ENCODE measurements at regions not wholly inside any gene's neighbourhood (a gene's known extent, or its start where the extent isn't known, plus 50 kb on each side); places are given as distances from the start of the nearest gene placed in this dataset.
"Not testable (repeated sequence)": the region's sequence is repeated elsewhere in the genome, so short reads cannot be mapped to it uniquely, and the experiment has no call there.

GRCh38 chr11:109929308-109929707 is 163.9 kb upstream of the ZC3H12C start:
- intact Hi-C loops (cut with micrococcal nuclease) = no loop called here

GRCh38 chr11:109933126-109933525 is 160.1 kb upstream of the ZC3H12C start:
- intact Hi-C loops (cut with micrococcal nuclease) = no loop called here

- intact Hi-C loops (cut with micrococcal nuclease) = no loop called here
Measured at GRCh38 chr11:109934151-109934550, 159.0 kb upstream of the ZC3H12C start.

GRCh38 chr11:109936661-109937180 is 156.5 kb upstream of the ZC3H12C start:
- intact Hi-C loops (cut with micrococcal nuclease) = no loop called here

GRCh38 chr11:109937968-109938367 is 155.2 kb upstream of the ZC3H12C start:
- intact Hi-C loops (cut with micrococcal nuclease) = loop anchor here (2.0 kb wide), 1 partner anchor 85 kb away; no protein-coding TSS in a partner anchor

GRCh38 chr11:109939166-109939810 is 153.9 kb upstream of the ZC3H12C start:
- intact Hi-C loops (cut with micrococcal nuclease) = loop anchor here (1.0 to 2.0 kb wide), 2 partner anchors 86 to 1241 kb away; no protein-coding TSS in a partner anchor

- intact Hi-C loops (cut with micrococcal nuclease) = no loop called here
Measured at GRCh38 chr11:109940816-109941215, 152.4 kb upstream of the ZC3H12C start.

GRCh38 chr11:109945626-109946321 is 147.4 kb upstream of the ZC3H12C start:
- intact Hi-C loops (cut with micrococcal nuclease) = loop anchor here (1.0 to 5.0 kb wide), 10 partner anchors 40 to 488 kb away; partner anchors contain the start of gene FDX1

- intact Hi-C loops (cut with micrococcal nuclease) = loop anchor here (1.0 to 5.0 kb wide), 10 partner anchors 39 to 487 kb away; partner anchors contain the start of gene FDX1
Measured at GRCh38 chr11:109946322-109946846, 146.8 kb upstream of the ZC3H12C start.

- intact Hi-C loops (cut with micrococcal nuclease) = no loop called here
Measured at GRCh38 chr11:109954534-109954933, 138.7 kb upstream of the ZC3H12C start.

- intact Hi-C loops (cut with micrococcal nuclease) = no loop called here
Measured at GRCh38 chr11:109956124-109956793, 136.9 kb upstream of the ZC3H12C start.

GRCh38 chr11:109957000-109957399 is 136.2 kb upstream of the ZC3H12C start:
- intact Hi-C loops (cut with micrococcal nuclease) = no loop called here

- intact Hi-C loops (cut with micrococcal nuclease) = no loop called here
Measured at GRCh38 chr11:109957601-109958000, 135.6 kb upstream of the ZC3H12C start.

- intact Hi-C loops (cut with micrococcal nuclease) = no loop called here
Measured at GRCh38 chr11:109958131-109958820, 134.9 kb upstream of the ZC3H12C start.

GRCh38 chr11:109958821-109959166 is 134.4 kb upstream of the ZC3H12C start:
- intact Hi-C loops (cut with micrococcal nuclease) = no loop called here

GRCh38 chr11:109960831-109961230 is 132.4 kb upstream of the ZC3H12C start:
- intact Hi-C loops (cut with micrococcal nuclease) = no loop called here

- intact Hi-C loops (cut with micrococcal nuclease) = no loop called here
Measured at GRCh38 chr11:109961261-109961660, 131.9 kb upstream of the ZC3H12C start.

- intact Hi-C loops (cut with micrococcal nuclease) = no loop called here
Measured at GRCh38 chr11:109963101-109963500, 130.1 kb upstream of the ZC3H12C start.

- intact Hi-C loops (cut with micrococcal nuclease) = no loop called here
Measured at GRCh38 chr11:109964487-109964886, 128.7 kb upstream of the ZC3H12C start.

GRCh38 chr11:109965445-109965844 is 127.7 kb upstream of the ZC3H12C start:
- intact Hi-C loops (cut with micrococcal nuclease) = not testable (repeated sequence)

GRCh38 chr11:109965926-109966325 is 127.3 kb upstream of the ZC3H12C start:
- intact Hi-C loops (cut with micrococcal nuclease) = not testable (repeated sequence)

Measured in T-helper 1 cell treated with Interleukin-12 subunit alpha and Interleukin-12 subunit beta and Interleukin-4 antibody, amounts not matched to agents 30 ng/mL and 1 ng/mL, for 36 hours (primary cell).